Right lung (tissue), 2 donors: ENCODE measurements at regions not wholly inside any gene's neighbourhood (a gene's known extent, or its start where the extent isn't known, plus 50 kb on each side); places are given as distances from the start of the nearest gene placed in this dataset.
"Not testable (repeated sequence)": the region's sequence is repeated elsewhere in the genome, so short reads cannot be mapped to it uniquely, and the experiment has no call there.

ENCODE experiments used
- DNase-seq, 2 donors: peaks; one replicate each; pipeline ENCODE4 v3.0.0-alpha.2; 2013

DNA sequence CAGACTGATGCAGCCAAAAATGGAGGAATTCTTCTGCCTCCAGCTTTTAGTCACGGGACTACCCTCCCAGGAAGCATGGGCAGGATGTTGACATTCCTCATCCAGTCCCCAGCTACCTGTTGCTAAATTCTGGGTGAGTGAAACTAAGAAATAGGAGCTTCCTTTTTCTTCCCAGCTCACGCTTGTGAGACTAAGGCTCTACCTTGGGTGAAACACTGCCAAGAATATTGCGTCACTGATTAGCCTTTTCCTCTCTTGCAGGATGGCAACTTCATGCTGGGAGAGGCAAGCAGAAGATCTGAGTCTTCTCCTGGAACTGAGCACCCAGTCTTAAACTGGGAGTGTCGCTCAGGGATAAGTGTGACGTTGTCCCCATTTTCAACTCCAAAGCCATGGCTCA, 59.7 kb downstream of the RNU2-63P start:
- not testable (repeated sequence) for DNase-seq

- DNase-seq = not testable (repeated sequence)
These were observed 67.3 kb downstream of the RNU2-63P start for GRCh38 chr2:87949008-87949407.

DNA sequence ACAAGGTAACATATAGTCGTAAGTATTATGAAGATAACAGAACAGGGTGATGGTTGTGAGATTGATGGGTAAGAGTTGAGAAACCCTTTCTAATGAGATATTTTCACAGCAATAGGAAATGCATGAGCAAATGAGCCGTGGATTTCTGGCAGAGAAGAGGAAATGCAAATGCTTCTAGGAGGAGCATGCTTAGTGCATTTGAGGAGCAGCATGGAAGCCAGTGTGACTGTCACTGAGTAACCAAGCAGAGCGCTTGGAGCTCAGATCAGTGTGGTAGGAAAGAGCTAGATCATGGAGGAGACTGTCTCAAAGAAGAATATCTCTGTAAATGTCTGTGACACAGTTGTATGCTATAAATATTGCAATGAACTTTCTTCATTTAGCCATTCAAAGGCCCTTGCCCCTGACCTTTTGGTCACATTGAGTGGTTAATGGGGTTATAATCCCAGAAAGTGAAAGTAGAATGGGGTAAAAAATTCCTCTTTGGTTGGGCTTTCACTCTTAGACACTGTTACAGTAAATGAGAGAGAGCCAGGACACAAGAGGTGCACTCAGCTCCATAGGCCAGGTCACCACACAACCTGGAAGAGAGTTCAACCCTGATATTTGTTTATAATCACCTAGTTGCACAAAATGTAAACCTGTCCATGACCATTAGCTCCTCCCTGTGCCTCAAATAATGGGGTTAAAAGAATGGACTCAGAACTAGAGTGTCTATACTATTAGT, 69.5 kb downstream of the RNU2-63P start:
- DNase-seq = not testable (repeated sequence)

- DNase-seq = not testable (repeated sequence)
These were observed 77.0 kb downstream of the RNU2-63P start for GRCh38 chr2:87939299-87939698.

GRCh38 chr2:87919023-87919665, 93.5 kb upstream of the RGPD2 start:
- DNase-seq = not testable (repeated sequence)

GRCh38 chr2:87917194-87917593, 91.6 kb upstream of the RGPD2 start:
- not testable (repeated sequence) for DNase-seq

DNA sequence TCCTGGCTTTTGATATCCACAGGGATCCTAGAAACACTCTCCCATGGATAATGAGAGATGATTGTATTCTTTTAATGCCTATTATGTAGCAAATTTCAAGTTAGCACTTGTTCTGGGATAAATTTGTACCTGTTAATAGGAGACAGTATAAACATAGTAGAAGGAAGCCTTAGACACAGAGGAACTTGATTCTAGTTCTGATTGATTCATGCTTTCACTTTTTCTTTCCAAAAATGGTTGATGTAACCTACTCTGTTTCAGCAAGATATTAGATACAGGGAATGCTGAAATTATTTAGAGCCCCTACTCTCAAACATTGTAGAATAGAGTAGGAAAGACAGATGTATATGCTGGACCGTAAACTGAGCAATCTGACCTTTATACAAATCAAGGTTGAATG, 85.3 kb upstream of the RGPD2 start:
- DNase-seq = not testable (repeated sequence)

DNA sequence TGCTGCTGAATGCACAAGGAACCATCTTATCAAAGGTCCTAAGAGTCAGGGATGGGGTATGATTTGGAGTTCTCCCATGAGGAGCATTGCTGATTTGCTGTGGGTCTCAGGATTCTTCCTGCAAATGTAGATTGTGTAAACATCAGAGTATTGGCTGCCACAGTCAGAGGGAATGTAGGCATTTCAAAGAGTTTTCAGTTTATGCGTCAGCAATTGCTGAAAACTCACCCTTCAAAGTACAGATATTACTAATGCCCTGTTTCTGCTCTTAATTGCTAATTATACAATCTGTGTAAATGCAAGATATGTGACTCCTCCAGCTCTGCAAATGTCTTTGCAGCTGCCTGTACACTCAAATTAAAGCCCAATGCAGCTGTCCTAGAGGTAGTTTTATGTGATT, 83.4 kb upstream of the RGPD2 start:
- DNase-seq = not testable (repeated sequence)

- not testable (repeated sequence) for DNase-seq
These were observed 82.0 kb upstream of the RGPD2 start for GRCh38 chr2:87907556-87908099.

- DNase-seq = peak in 1 of 2 donors; percentile 0
These were observed 77.9 kb upstream of the RGPD2 start for GRCh38 chr2:87903242-87904114.

DNA sequence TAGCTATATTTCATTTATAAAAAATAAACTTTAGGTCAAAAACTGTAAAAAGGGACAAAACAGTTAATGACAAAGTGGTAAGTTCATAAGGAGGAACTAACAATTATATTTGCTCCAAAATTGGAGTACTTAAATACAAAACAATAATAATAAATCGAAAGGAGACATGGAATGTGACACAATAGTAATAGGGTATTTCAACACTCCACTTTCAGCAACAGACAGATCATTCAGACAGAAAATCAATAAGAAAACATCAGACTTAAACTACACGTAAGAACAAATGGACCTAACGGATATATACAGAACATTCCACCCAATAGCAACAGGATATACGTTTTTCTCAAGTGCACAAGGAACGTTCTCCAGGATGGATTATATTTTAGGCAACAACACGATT, 58.1 kb upstream of the RGPD2 start:
- not testable (repeated sequence) for DNase-seq
